Activated naive CD8-positive, alpha-beta T cell treated with anti-CD3 and anti-CD28 coated beads, Interleukin-2, amount 10 ng/mL, durations not matched to agents 7 days and 5 days (primary cell): ENCODE measurements at regions not wholly inside any gene's neighbourhood (a gene's known extent, or its start where the extent isn't known, plus 50 kb on each side); places are given as distances from the start of the nearest gene placed in this dataset.
A peak's percentile ranks its signal among the peaks of the same experiment; 100 is the strongest.

ENCODE experiments used
- ATAC-seq: fragments of 150-1000 bp; cut with Tn5 transposase; one replicate; pipeline ENCODE4 v1.10.0; 2021; ENCODE audit warnings: low read depth, moderate library complexity
- POLR2A ChIA-PET: fragments of 350-600 bp; sonication (Branson Sonifier 250); formaldehyde crosslinking; loops from one replicate; lab custom pipeline; 2021; ENCODE audit warnings: antibody characterized with exemption; lab: Charles Lee
- DNase-seq: peaks from one replicate; pipeline ENCODE4 v3.0.0; 2021
- H3K27ac Mint-ChIP-seq: one replicate; pipeline ENCODE4 v1.8.0; 2022; ENCODE audit warnings: mild to moderate bottlenecking, mixed read lengths
- H3K27me3 Mint-ChIP-seq: one replicate; pipeline ENCODE4 v1.8.0; 2022; ENCODE audit warnings: mild to moderate bottlenecking, moderate library complexity, mixed read lengths
- H3K36me3 Mint-ChIP-seq: one replicate; pipeline ENCODE4 v1.8.0; 2021; ENCODE audit warnings: mild to moderate bottlenecking, mixed read lengths
- H3K4me1 Mint-ChIP-seq: one replicate; pipeline ENCODE4 v1.8.0; 2021; ENCODE audit warnings: mixed read lengths
- H3K4me3 Mint-ChIP-seq: one replicate; pipeline ENCODE4 v1.8.0; 2022; ENCODE audit warnings: mild to moderate bottlenecking, moderate library complexity, mixed read lengths
- H3K9me3 Mint-ChIP-seq: one replicate; pipeline ENCODE4 v1.8.0; 2021; ENCODE audit warnings: mixed read lengths

- H3K4me1 Mint-ChIP-seq = peaks cover 3% of the 10 kb centered on the region
- POLR2A ChIA-PET = no interaction called here
- H3K4me3 Mint-ChIP-seq = no peak overlapping the region
- no peak for ATAC-seq
- H3K27ac Mint-ChIP-seq = no peak overlapping the region
- peaks cover 72% of the 10 kb centered on the region for H3K27me3 Mint-ChIP-seq
- no peaks in the 10 kb centered on the region for H3K9me3 Mint-ChIP-seq
- no peak for DNase-seq
- no peaks in the 10 kb centered on the region for H3K36me3 Mint-ChIP-seq
Observed at GRCh38 chr7:128163473-128163872, 77.6 kb upstream of the LEP start.

- Mint-ChIP-seq H3K27ac (no peak overlapping the region), H3K4me1 (peaks cover 6% of the 10 kb centered on the region), H3K4me3 (no peak overlapping the region), H3K36me3 (no peaks in the 10 kb centered on the region), H3K27me3 (peaks cover 77% of the 10 kb centered on the region), H3K9me3 (no peaks in the 10 kb centered on the region)
- POLR2A ChIA-PET = no interaction called here
- no peak for ATAC-seq
- no peak for DNase-seq
Observed at GRCh38 chr7:128164061-128164954, 76.8 kb upstream of the LEP start.

DNA sequence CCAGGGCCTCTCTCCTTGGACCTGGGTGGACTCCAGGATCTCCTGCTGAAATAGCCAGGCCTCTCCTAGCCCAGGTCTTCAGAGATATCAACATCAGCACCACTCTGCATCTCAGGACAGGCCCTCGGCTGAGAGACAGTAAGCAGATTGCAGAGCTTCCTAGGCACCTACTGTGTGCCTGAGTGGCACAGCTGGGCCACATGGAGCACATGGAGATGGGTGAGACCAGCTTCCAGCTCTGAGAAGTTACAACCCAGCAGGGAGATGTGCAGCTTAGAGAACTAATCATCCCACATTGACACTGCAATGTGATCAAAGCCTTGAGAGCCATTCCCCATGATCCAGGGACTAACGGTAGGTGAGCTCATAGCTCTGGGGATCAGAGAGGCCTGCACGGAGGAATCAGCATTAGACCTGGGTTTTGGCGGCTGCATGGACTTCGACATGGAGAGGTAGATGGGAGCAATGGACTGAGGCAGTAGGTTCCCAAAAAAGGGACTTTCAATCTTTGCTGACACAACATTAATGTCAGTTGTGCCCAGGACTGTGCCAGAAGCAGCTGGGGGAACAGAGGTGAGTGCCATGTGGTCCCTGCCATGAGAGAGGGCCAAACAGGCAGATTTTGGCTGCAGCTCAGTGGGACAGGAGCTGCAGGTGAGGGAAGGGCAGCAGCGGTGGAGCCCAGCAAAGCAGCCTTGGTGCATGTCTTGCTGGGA lies 76.0 kb upstream of the LEP start:
- peak overlapping the region; percentile 18 for H3K4me3 Mint-ChIP-seq

GRCh38 chr7:128165927-128166420 lies 75.1 kb upstream of the LEP start:
- no peak overlapping the region for H3K4me3 Mint-ChIP-seq
- H3K27ac Mint-ChIP-seq = no peak overlapping the region
- POLR2A ChIA-PET = no interaction called here
- peaks cover 71% of the 10 kb centered on the region for H3K27me3 Mint-ChIP-seq
- H3K36me3 Mint-ChIP-seq = no peaks in the 10 kb centered on the region
- no peak for ATAC-seq
- DNase-seq = no peak
- H3K4me1 Mint-ChIP-seq = peaks cover 6% of the 10 kb centered on the region
- no peaks in the 10 kb centered on the region for H3K9me3 Mint-ChIP-seq

More for the DNA sequence above, 76.0 kb upstream of the LEP start:
- POLR2A ChIA-PET = no interaction called here
- H3K4me1 Mint-ChIP-seq = peaks cover 6% of the 10 kb centered on the region
- ATAC-seq (no peak), DNase-seq (no peak)
- no peaks in the 10 kb centered on the region for H3K9me3 Mint-ChIP-seq
- peaks cover 78% of the 10 kb centered on the region for H3K27me3 Mint-ChIP-seq
- H3K27ac Mint-ChIP-seq = no peak overlapping the region
- H3K36me3 Mint-ChIP-seq = no peaks in the 10 kb centered on the region

DNA sequence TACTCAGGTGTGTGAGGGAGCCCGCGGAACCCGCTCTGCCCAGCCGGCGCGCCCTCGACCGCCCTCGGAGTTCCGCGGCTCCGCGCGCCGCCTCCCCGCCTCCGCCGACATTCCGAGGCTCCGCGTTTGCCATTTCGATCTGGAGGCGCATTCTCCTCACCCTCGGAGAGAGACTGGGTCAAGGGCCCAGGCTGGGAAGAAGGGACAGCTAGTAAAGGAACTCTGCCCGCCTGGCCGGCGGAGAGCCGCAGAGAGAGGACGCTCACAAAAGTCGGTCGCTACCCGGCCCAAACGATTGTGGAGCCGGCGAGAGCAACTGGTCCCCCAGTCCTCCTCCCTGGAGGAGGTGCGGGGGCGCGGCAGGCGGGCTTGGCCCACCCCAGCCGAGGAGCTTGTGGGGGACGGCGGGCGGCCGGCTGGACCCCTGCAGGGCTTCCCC lies 74.5 kb upstream of the LEP start:
- peak overlapping the region; percentile 76 for H3K4me3 Mint-ChIP-seq
- no peak for ATAC-seq
- H3K9me3 Mint-ChIP-seq = no peaks in the 10 kb centered on the region
- peaks cover 6% of the 10 kb centered on the region for H3K4me1 Mint-ChIP-seq
- peaks cover 71% of the 10 kb centered on the region for H3K27me3 Mint-ChIP-seq
- no peaks in the 10 kb centered on the region for H3K36me3 Mint-ChIP-seq
- DNase-seq = peak; percentile 49
- POLR2A ChIA-PET = no interaction called here
- no peak overlapping the region for H3K27ac Mint-ChIP-seq

- Mint-ChIP-seq H3K9me3 (no peaks in the 10 kb centered on the region), H3K4me1 (peaks cover 6% of the 10 kb centered on the region), H3K27me3 (peaks cover 66% of the 10 kb centered on the region), H3K27ac (no peak overlapping the region), H3K4me3 (peak overlapping the region; percentile 76), H3K36me3 (no peaks in the 10 kb centered on the region)
- no peak for DNase-seq
- POLR2A ChIA-PET = no interaction called here
- ATAC-seq = peak; percentile 30
Observed at GRCh38 chr7:128167042-128167701, 73.9 kb upstream of the LEP start.

- no peaks in the 10 kb centered on the region for H3K9me3 Mint-ChIP-seq
- ATAC-seq (peak; percentile 17), DNase-seq (peak; percentile 36)
- no peaks in the 10 kb centered on the region for H3K36me3 Mint-ChIP-seq
- H3K4me3 Mint-ChIP-seq = peak overlapping the region; percentile 58
- no peak overlapping the region for H3K27ac Mint-ChIP-seq
- peaks cover 58% of the 10 kb centered on the region for H3K27me3 Mint-ChIP-seq
- POLR2A ChIA-PET = no interaction called here
- H3K4me1 Mint-ChIP-seq = peaks cover 10% of the 10 kb centered on the region
Observed at GRCh38 chr7:128167791-128168666, 73.0 kb upstream of the LEP start.

GRCh38 chr7:128168667-128169210 lies 72.3 kb upstream of the LEP start:
- peaks cover 53% of the 10 kb centered on the region for H3K27me3 Mint-ChIP-seq
- no peaks in the 10 kb centered on the region for H3K36me3 Mint-ChIP-seq
- POLR2A ChIA-PET = no interaction called here
- peak overlapping the region; percentile 58 for H3K4me3 Mint-ChIP-seq
- H3K27ac Mint-ChIP-seq = no peak overlapping the region
- ATAC-seq (peak; percentile 11), DNase-seq (peak; percentile 61)
- peaks cover 13% of the 10 kb centered on the region for H3K4me1 Mint-ChIP-seq
- no peaks in the 10 kb centered on the region for H3K9me3 Mint-ChIP-seq

GRCh38 chr7:128170461-128170860 lies 70.6 kb upstream of the LEP start:
- no peaks in the 10 kb centered on the region for H3K36me3 Mint-ChIP-seq
- H3K27ac Mint-ChIP-seq = no peak overlapping the region
- no peak overlapping the region for H3K4me3 Mint-ChIP-seq
- no peaks in the 10 kb centered on the region for H3K9me3 Mint-ChIP-seq
- peaks cover 51% of the 10 kb centered on the region for H3K27me3 Mint-ChIP-seq
- peaks cover 13% of the 10 kb centered on the region for H3K4me1 Mint-ChIP-seq
- POLR2A ChIA-PET = no interaction called here
- no peak for DNase-seq
- no peak for ATAC-seq

- no peaks in the 10 kb centered on the region for H3K9me3 Mint-ChIP-seq
Observed at GRCh38 chr7:128171342-128171918, 69.6 kb upstream of the LEP start.

GRCh38 chr7:128172151-128172550 lies 68.9 kb upstream of the LEP start:
- DNase-seq (no peak), ATAC-seq (no peak)
- Mint-ChIP-seq H3K4me3 (no peak overlapping the region), H3K4me1 (peaks cover 13% of the 10 kb centered on the region), H3K36me3 (no peaks in the 10 kb centered on the region), H3K27me3 (peaks cover 41% of the 10 kb centered on the region), H3K9me3 (no peaks in the 10 kb centered on the region), H3K27ac (no peak overlapping the region)
- POLR2A ChIA-PET = no interaction called here

More at GRCh38 chr7:128171342-128171918, 69.6 kb upstream of the LEP start:
- no peak for ATAC-seq
- Mint-ChIP-seq H3K36me3 (no peaks in the 10 kb centered on the region), H3K27ac (no peak overlapping the region), H3K27me3 (peaks cover 42% of the 10 kb centered on the region), H3K4me3 (no peak overlapping the region), H3K4me1 (peaks cover 13% of the 10 kb centered on the region)
- no peak for DNase-seq
- POLR2A ChIA-PET = no interaction called here

- H3K4me3 Mint-ChIP-seq = no peak overlapping the region
- H3K9me3 Mint-ChIP-seq = no peaks in the 10 kb centered on the region
- no peak overlapping the region for H3K27ac Mint-ChIP-seq
- peaks cover 41% of the 10 kb centered on the region for H3K27me3 Mint-ChIP-seq
- H3K36me3 Mint-ChIP-seq = no peaks in the 10 kb centered on the region
- H3K4me1 Mint-ChIP-seq = peaks cover 11% of the 10 kb centered on the region
- POLR2A ChIA-PET = no interaction called here
- ATAC-seq (no peak), DNase-seq (no peak)
Observed at GRCh38 chr7:128172963-128173362, 68.1 kb upstream of the LEP start.
